GM20000 (cell line): ENCODE measurements at regions not wholly inside any gene's neighbourhood (a gene's known extent, or its start where the extent isn't known, plus 50 kb on each side); places are given as distances from the start of the nearest gene placed in this dataset.

Experiments
- DNase-seq: peaks from one replicate; pipeline ENCODE4 v3.0.0; 2012; ENCODE audit warnings: low spot score
- CTCF ChIP-seq: IDR thresholded peaks from 2 replicates; pipeline ENCODE4 v1.5.1; 2012; ENCODE audit warnings: mild to moderate bottlenecking, control low read depth; ENCODE audit errors: extremely low read depth, missing control alignments

- no peak for DNase-seq
- no peak for TF ChIP-seq CTCF
Measured at GRCh38 chr5:158140120-158140731, 281.3 kb upstream of the CLINT1 start.

GRCh38 chr5:158139161-158139560 is 280.2 kb upstream of the CLINT1 start:
- no peak for DNase-seq
- TF ChIP-seq CTCF, result no peak

GRCh38 chr5:158135682-158136179 is 276.8 kb upstream of the CLINT1 start:
- DNase-seq, result no peak
- TF ChIP-seq CTCF, result no peak

- no peak for DNase-seq
- TF ChIP-seq CTCF, result no peak
Measured at GRCh38 chr5:158133369-158133768, 274.4 kb upstream of the CLINT1 start.

- no peak for TF ChIP-seq CTCF
- DNase-seq, result no peak
Measured at GRCh38 chr5:158127536-158127935, 268.6 kb upstream of the CLINT1 start.

- DNase-seq, result no peak
- TF ChIP-seq CTCF, result no peak
Measured at GRCh38 chr5:158126442-158127405, 267.8 kb upstream of the CLINT1 start.
